ENCODE measurements at regions not wholly inside any gene's neighbourhood (a gene's known extent, or its start where the extent isn't known, plus 50 kb on each side); places are given as distances from the start of the nearest gene placed in this dataset. TPM values are rescaled to one million over a fixed set of nuclear protein-coding genes. Genes with fewer than 3 reads are reported as not detected.

DNA sequence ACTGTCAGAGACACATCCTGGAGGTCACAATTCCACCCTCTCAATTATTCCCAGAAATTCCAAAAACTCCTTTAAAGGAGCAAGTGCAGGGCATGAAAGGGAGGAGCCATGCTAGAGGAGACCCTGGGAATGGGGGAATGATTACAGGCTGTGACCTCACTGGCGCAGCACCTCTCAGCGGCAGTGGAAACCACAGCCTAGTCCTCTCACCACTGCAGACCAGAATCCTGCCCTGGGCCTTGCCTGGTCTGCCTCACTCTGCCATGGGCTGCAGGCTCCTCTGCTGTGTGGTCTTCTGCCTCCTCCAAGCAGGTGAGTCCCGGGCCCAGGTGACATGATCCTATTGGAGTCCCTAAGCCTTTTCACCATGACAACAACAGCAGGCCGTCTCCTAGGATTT, 50.5 kb upstream of the PRSS58 start:
- DNase-seq (ENCODE audit: low read depth) = no peak
- no peak overlapping the region for H3K4me3 ChIP-seq (ENCODE audit: low read depth, low read length)
- TF ChIP-seq, protein P1, sequence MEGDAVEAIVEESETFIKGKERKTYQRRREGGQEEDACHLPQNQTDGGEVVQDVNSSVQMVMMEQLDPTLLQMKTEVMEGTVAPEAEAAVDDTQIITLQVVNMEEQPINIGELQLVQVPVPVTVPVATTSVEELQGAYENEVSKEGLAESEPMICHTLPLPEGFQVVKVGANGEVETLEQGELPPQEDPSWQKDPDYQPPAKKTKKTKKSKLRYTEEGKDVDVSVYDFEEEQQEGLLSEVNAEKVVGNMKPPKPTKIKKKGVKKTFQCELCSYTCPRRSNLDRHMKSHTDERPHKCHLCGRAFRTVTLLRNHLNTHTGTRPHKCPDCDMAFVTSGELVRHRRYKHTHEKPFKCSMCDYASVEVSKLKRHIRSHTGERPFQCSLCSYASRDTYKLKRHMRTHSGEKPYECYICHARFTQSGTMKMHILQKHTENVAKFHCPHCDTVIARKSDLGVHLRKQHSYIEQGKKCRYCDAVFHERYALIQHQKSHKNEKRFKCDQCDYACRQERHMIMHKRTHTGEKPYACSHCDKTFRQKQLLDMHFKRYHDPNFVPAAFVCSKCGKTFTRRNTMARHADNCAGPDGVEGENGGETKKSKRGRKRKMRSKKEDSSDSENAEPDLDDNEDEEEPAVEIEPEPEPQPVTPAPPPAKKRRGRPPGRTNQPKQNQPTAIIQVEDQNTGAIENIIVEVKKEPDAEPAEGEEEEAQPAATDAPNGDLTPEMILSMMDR (IDR thresholded peaks at IDR 0.05; ENCODE audit: insufficient read depth, low read depth, low read length) = no peak

Small RNA genes lying in the stretch of these regions (small RNA-seq; reads per million reads assigned to genes)
- gene TRBV5-2 (not detected), gene TRBV8-1 (not detected), gene TRBV8-2 (not detected)

Measured in fibroblast of villous mesenchyme (primary cell).